GM12892 (cell line): ENCODE measurements at regions not wholly inside any gene's neighbourhood (a gene's known extent, or its start where the extent isn't known, plus 50 kb on each side); places are given as distances from the start of the nearest gene placed in this dataset.

Experiments used
- POLR2A ChIP-seq: IDR thresholded peaks from 2 replicates; pipeline ENCODE4 v1.6.1; 2011; ENCODE audit warnings: low read depth, low read length, control low read depth
- POLR2AphosphoS5 ChIP-seq: IDR thresholded peaks from 2 replicates; pipeline ENCODE4 v1.6.1; 2011; ENCODE audit warnings: low read depth, low read length, control low read depth
- TAF1 ChIP-seq: IDR thresholded peaks from 2 replicates; pipeline ENCODE4 v1.6.1; 2011; ENCODE audit warnings: low read depth, mild to moderate bottlenecking, control low read depth, low read length, borderline replicate concordance

DNA sequence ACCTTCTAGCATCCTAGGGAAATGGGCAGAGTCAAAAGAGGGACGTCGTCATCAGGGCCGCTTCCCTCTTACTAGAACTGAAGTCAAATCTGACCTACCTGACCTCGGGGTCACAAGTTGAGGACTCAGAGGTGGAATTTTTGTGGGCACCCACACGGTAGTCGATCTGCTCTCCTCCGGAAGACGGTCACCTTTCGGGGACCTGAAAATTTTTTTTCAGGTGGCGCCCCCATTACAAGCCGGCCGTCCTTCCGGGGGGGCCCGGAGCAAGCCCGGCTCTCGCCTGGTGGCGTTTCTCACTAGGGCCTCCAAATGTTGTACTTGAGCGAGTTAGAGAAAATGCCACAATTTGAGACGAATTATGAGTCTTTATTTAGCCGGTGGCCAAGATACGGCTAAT is 157.5 kb upstream of the FRG2C start:
- TF ChIP-seq POLR2AphosphoS5: no peak
- TF ChIP-seq POLR2A: no peak
- TF ChIP-seq TAF1: no peak
